Ectodermal cell (in vitro differentiated cells): ENCODE measurements at regions not wholly inside any gene's neighbourhood (a gene's known extent, or its start where the extent isn't known, plus 50 kb on each side); places are given as distances from the start of the nearest gene placed in this dataset.

ENCODE experiments used
- H3K27ac ChIP-seq: 2 replicates; pipeline ENCODE4 v1.7.0; 2013; ENCODE audit warnings: mild to moderate bottlenecking, low read depth, low read length; ENCODE audit not compliant: insufficient read depth, poor library complexity, severe bottlenecking
- H3K27me3 ChIP-seq: 2 replicates; pipeline ENCODE4 v1.7.0; 2013; ENCODE audit warnings: mild to moderate bottlenecking, low read length; ENCODE audit not compliant: insufficient read depth, control insufficient read depth, poor library complexity, severe bottlenecking
- H3K36me3 ChIP-seq: one replicate; pipeline ENCODE4 v1.7.0; 2013; ENCODE audit warnings: low read length; ENCODE audit not compliant: control insufficient read depth, insufficient read depth
- H3K4me1 ChIP-seq: one replicate; pipeline ENCODE4 v1.7.0; 2013; ENCODE audit warnings: low read length; ENCODE audit not compliant: control insufficient read depth, insufficient read depth
- H3K4me3 ChIP-seq: 2 replicates; pipeline ENCODE4 v1.7.0; 2013; ENCODE audit warnings: low read depth, low read length, control low read depth; ENCODE audit not compliant: insufficient read depth
- H3K9me3 ChIP-seq: 2 replicates; pipeline ENCODE4 v1.7.0; 2013; ENCODE audit warnings: mild to moderate bottlenecking, low read length, moderate library complexity; ENCODE audit not compliant: control insufficient read depth
- WGBS, 2 experiments: methylation state at CpG; one replicate each; pipeline ENCODE4 v1.1.7; 2013; ENCODE audit warnings: missing lambda C conversion rate in 2 of 2; 5-methylcytosine and 5-hydroxymethylcytosine counted together

DNA sequence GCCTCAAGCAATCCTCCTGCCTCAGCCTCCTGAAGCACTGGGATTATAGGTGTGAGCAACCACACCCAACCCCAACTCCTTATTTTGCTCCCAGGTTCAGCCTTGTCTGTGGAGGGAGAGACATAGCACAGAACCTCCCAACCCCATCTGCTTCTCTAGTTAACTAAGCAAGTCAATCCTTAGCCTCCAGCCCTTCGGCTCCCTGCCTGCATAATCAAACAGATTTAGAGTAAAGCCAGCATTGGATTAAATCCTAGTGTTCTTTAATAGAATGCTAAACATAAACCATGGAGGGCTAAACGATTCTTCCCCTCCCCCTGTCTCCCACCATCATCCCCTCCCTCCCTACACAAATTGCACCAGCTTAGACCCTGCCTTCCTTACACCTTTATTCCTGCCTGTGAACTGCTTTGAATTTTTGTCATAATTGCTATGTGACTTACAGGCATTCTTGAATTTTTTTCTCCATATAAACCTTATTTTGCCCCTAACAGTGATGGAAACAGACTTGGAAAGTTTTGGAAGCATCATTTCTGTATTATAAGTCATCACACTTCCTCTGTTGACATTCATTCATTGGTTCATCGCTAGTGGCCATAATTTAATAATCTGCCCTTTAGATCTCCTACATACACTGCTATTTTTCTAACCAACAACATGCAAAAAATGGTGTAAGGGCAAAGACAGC is 72.6 kb upstream of the TOMM7 start:
- Histone ChIP-seq H3K4me3 (no peak overlapping the region), H3K27ac (no peak overlapping the region), H3K9me3 (no peaks in the 10 kb centered on the region), H3K36me3 (no peaks in the 10 kb centered on the region), H3K27me3 (no peaks in the 10 kb centered on the region), H3K4me1 (no peaks in the 10 kb centered on the region)
- WGBS, 2 experiments: 81 to 94% methylated on average over 2 to 3 of the region's 3 CpGs

DNA sequence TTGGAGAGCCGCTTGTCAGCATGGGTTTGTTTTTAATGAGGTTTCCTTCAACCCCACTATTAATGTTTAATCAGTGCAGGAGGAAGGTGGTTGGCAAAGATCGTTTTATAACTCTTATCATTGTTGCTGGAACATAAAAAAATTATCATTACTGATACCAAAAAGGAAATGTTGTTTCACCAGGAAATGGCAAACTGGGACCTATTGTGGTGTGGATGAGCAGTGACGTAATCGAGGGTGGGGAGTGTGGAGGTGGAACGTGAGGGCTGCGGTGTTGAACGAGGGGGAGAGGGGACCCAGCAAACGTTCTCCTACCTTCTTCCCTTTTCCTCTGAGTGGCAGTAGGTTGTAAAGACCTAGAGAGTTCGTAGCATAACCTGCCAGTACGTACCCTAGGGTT is 71.9 kb upstream of the TOMM7 start:
- Histone ChIP-seq H3K36me3 (no peaks in the 10 kb centered on the region), H3K9me3 (no peaks in the 10 kb centered on the region), H3K4me1 (no peaks in the 10 kb centered on the region), H3K27ac (no peak overlapping the region), H3K4me3 (no peak overlapping the region), H3K27me3 (no peaks in the 10 kb centered on the region)
- WGBS, 2 experiments: 92% methylated on average over 8 to 10 of the region's 10 CpGs

DNA sequence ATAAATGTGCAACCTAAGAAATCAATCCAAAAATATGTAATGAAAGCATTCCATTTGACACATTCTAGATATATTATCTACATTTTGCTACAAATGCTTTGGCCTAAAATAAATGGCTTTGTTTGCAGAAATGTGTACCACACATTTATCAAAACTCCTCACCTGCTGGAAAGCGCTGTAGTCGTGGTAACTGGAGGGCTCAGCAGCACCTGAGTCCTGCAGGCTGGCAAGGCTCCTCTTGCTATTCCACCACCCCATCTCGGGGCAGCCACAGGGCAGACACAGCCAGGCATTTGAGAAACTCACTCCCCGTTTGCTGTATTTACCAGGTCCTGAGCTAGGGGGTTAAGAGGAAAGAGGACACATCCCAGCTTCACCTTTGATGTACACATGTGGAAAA is 68.1 kb upstream of the TOMM7 start:
- Histone ChIP-seq H3K27me3 (no peaks in the 10 kb centered on the region), H3K4me1 (no peaks in the 10 kb centered on the region), H3K27ac (no peak overlapping the region), H3K36me3 (no peaks in the 10 kb centered on the region), H3K4me3 (no peak overlapping the region), H3K9me3 (no peaks in the 10 kb centered on the region)
- WGBS, 2 experiments: 88 to 91% methylated on average over 4 of the region's 4 CpGs

DNA sequence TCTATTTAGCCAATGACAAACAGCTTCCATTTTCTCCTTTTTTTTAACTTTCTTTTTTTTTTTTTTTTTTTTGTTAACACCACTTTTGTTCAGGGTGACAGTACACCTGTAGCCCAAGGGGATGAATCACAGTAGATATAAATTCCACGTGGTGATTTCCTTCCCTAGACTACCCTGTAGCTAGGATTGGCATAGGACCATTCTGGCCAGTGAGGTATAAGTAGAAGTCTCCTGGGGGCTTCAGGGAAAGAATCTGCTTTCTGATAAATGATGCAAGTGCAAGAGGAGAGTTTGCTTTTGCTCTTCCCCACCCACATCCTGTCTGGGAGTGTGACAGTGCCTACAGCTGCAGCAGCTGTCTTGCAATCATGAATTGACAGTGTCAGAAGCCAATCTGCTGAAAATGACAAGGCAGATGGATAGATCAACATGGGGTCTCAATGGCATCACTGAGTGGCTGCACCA is 63.2 kb upstream of the TOMM7 start:
- H3K9me3 ChIP-seq: no peaks in the 10 kb centered on the region
- no peak overlapping the region for H3K27ac ChIP-seq
- H3K4me3 ChIP-seq: no peak overlapping the region
- no peaks in the 10 kb centered on the region for H3K27me3 ChIP-seq
- H3K4me1 ChIP-seq: no peaks in the 10 kb centered on the region
- 60 to 65% methylated on average over 1 of the region's 1 CpG for WGBS, 2 experiments
- H3K36me3 ChIP-seq: no peaks in the 10 kb centered on the region

DNA sequence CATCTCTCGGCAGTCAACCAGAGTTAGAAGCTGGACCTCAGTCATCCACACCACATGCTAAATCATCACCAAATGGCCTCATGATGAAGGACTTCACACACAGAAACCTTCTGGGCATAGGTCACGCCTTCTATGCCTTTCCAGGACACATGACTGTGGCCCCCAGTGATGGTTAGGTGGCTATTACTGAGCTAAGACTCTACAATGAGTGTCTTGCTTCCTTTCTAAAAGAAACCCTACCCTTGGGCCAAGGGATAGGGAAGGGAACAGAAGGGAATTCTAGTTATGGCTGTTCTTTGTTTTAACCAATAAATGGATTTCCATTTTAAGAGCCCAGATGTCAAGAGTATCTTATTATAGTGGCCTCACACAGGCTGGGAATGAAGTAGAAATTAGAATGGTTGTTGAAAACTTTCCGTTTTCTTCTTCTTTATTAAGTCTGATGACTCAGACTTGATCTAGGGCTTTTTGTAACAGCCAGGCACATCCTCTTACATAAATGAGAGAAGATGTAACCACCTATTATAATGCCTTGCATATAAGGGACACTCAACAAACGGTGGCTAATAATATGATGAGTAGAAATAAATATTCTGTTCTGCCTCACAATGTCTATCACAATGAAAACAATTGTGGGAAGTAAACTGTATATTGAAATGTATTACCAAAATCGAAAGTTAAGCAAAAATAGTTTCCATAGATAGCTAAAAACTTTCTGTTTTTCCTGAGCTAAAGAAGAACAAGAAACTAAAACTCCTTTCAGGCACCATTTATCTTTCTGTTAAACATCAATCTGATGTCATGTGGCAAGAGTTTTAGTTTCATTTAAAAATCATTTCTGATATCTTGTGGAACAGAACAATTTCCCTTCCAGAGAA is 62.5 kb upstream of the TOMM7 start:
- Histone ChIP-seq H3K27me3 (no peaks in the 10 kb centered on the region), H3K27ac (no peak overlapping the region), H3K9me3 (no peaks in the 10 kb centered on the region), H3K4me3 (no peak overlapping the region), H3K36me3 (no peaks in the 10 kb centered on the region), H3K4me1 (no peaks in the 10 kb centered on the region)
- WGBS, 2 experiments: 85 to 96% methylated on average over 3 to 4 of the region's 5 CpGs

DNA sequence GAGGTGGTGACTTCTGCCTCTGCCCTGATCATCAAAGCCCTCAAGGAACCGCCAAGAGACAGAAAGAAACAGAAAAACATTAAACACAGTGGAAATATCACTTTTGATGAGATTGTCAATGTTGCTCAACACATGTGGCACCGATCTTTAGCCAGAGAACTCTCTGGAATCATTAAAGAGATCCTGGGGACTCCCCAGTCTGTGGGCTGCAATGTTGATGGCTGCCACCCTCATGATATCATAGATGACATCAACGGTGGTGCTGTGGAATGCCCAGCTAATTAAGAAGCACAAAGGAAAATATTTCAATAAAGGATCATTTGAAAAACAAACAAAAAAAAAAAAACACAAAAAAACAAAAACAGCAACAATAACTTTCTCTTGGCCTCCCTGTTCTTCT is 59.5 kb upstream of the TOMM7 start:
- 93 to 96% methylated on average over 3 of the region's 3 CpGs for WGBS, 2 experiments
- Histone ChIP-seq H3K27me3 (no peaks in the 10 kb centered on the region), H3K27ac (no peak overlapping the region)

DNA sequence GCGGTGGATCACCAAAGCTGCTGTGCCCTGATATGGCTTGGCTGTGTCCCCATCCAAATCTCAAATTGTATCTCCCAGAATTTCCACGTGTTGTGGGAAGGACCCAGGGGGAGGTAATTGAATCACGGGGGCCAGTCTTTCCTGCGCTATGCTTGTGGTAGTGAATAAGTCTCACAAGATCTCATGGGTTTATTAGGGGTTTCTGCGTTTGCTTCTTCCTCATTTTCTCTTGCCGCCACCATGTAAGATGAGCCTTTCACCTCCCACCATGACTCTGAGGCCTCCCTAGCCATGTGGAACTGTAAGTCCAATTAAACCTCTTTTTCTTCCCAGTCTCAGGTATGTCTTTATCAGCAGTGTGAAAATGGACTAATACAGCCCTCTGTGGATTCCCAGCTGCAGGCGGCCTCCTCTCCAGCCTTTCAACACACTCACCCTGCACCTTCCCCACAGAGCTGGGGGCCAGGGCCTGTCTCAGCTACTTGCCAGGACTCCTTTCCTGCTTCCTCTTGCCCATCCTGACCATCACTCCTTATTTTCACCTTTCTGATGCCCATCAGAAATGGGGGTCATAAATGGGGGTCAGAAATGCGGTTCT is 57.2 kb upstream of the TOMM7 start:
- H3K4me1 ChIP-seq: no peaks in the 10 kb centered on the region
- H3K4me3 ChIP-seq: no peak overlapping the region
- no peak overlapping the region for H3K27ac ChIP-seq
- no peaks in the 10 kb centered on the region for H3K27me3 ChIP-seq
- 73 to 74% methylated on average over 8 of the region's 8 CpGs for WGBS, 2 experiments
- no peaks in the 10 kb centered on the region for H3K9me3 ChIP-seq
- H3K36me3 ChIP-seq: no peaks in the 10 kb centered on the region

More for the DNA sequence above, 59.5 kb upstream of the TOMM7 start:
- H3K4me1 ChIP-seq: no peaks in the 10 kb centered on the region
- H3K9me3 ChIP-seq: no peaks in the 10 kb centered on the region
- no peaks in the 10 kb centered on the region for H3K36me3 ChIP-seq
- H3K4me3 ChIP-seq: no peak overlapping the region

DNA sequence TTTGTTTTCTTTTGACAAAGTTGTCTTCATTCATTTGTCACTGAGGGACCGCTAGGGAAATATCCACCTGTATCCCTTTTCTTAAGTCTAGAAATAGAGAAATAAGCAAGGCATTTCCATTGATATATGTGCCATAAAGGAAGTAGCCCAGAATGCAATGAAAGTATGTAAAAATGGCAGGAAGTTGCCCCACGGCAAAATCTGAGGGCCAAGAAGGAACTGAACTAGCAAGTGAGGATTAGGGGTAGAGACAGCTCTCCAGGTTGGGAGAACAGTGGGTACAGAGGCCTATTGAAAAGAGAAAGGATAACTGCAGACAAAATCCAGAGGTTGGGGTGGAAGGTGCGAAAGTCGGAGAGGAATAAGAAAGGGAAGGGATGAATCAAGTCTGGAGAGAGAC is 56.6 kb upstream of the TOMM7 start:
- WGBS, 2 experiments: 92 to 93% methylated on average over 4 of the region's 4 CpGs

DNA sequence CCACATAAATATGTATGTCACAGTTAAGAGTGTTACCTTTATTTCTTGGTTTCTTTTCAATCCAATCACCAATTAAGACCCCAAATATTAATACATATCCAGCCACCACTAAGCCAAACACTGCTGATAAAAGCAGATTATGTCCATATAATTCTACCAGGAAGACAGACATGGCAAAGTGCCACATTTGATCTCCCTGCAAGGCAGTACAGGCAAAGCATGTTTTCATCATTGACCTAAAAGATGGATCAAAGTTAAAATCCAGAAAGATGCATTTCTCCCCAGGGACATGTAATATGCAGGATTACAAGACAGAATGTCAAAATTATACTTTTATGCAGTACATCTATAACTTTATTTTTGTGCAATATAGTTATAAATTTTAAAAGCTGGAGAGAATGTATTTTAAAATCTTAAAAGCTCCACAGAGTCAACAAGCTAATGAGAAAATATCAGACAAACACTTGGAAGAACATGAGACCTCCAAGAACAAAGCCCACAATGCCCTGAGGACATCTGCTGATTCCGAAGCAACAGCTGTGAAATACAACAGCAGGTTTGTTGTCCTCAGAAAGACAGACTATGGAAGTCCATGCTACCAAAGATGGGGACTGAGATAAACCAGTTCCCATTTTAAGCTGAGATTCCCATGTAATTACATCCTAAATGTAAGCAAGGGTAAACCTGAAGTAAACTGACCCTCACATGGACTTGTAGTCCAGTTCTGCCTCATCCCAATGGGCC is 54.5 kb upstream of the TOMM7 start:
- H3K4me3 ChIP-seq: no peak overlapping the region
- 77 to 87% methylated on average over 1 of the region's 1 CpG for WGBS, 2 experiments
- no peaks in the 10 kb centered on the region for H3K9me3 ChIP-seq
- H3K27me3 ChIP-seq: no peaks in the 10 kb centered on the region
- no peak overlapping the region for H3K27ac ChIP-seq
- H3K4me1 ChIP-seq: no peaks in the 10 kb centered on the region
- H3K36me3 ChIP-seq: no peaks in the 10 kb centered on the region

More for the DNA sequence above, 56.6 kb upstream of the TOMM7 start:
- no peaks in the 10 kb centered on the region for H3K27me3 ChIP-seq
- no peak overlapping the region for H3K27ac ChIP-seq
- H3K9me3 ChIP-seq: no peaks in the 10 kb centered on the region
- no peaks in the 10 kb centered on the region for H3K4me1 ChIP-seq
- H3K36me3 ChIP-seq: no peaks in the 10 kb centered on the region
- H3K4me3 ChIP-seq: no peak overlapping the region
